ENCODE measurements at regions not wholly inside any gene's neighbourhood (a gene's known extent, or its start where the extent isn't known, plus 50 kb on each side); places are given as distances from the start of the nearest gene placed in this dataset.

- no peak for TF ChIP-seq TCF7L2 (IDR thresholded peaks at IDR 0.05; ENCODE audit: low read depth, low read length)
- no peak for TF ChIP-seq CTCF (IDR thresholded peaks at IDR 0.05)
- no peak for TF ChIP-seq SIN3A (IDR thresholded peaks at IDR 0.05; ENCODE audit: borderline replicate concordance, insufficient read depth, low read depth, low read length)
These were observed 185.6 kb downstream of the DICER1 start for GRCh38 chr14:94971750-94972149.
